Pancreas (tissue), 10 donors: ENCODE measurements at regions not wholly inside any gene's neighbourhood (a gene's known extent, or its start where the extent isn't known, plus 50 kb on each side); places are given as distances from the start of the nearest gene placed in this dataset.

Experiments used
- ATAC-seq, 4 donors: fragments of 200-7000 bp; cut with Tn5 transposase; one replicate each; pipeline versions ENCODE4 v1.8.0 to v1.9.1; 2020; ENCODE audit warnings: mild to moderate bottlenecking in 4 of 4, moderate library complexity in 4 of 4
- DNase-seq, 6 donors: peaks; one replicate each; pipeline ENCODE4 v3.0.0-alpha.2; 2020
- FAIRE-seq: peaks from 2 replicates; lab custom pipeline; 2012; peaks lifted over from hg19 to GRCh38; lab: Jason Lieb, UNC
- H3K27ac ChIP-seq, 4 donors: fragments of 200-600 bp; sonication (generic); 1 replicate in 3 of 4; 2 replicates in 1 of 4; pipeline versions ENCODE4 v1.5.0 to v1.8.0; 2020
- H3K27me3 ChIP-seq, 4 donors: fragments of 200-600 bp; one replicate each; pipeline ENCODE4 v1.8.0; 2021
- H3K36me3 ChIP-seq, 3 donors: fragments of 200-600 bp; sonication (generic) in 1 of 3; one replicate each; pipeline versions ENCODE4 v1.5.0 to v1.8.0; 2020 to 2021
- H3K4me1 ChIP-seq, 3 donors: fragments of 200-600 bp; one replicate each; pipeline ENCODE4 v1.8.0; 2021
- H3K4me3 ChIP-seq, 4 donors: fragments of 200-600 bp; sonication (generic) in 2 of 4; one replicate each; pipeline versions ENCODE4 v1.5.0 to v1.8.0; 2020 to 2021
- H3K9me3 ChIP-seq, 4 donors: fragments of 200-600 bp; one replicate each; pipeline ENCODE4 v1.8.0; 2021
- CTCF ChIP-seq, 4 donors: fragments of 200-600 bp; sonication (generic) in 3 of 4; IDR thresholded peaks; one replicate each; pipeline versions ENCODE4 v1.5.0 to v1.8.0; 2021; ENCODE audit warnings: antibody characterized with exemption in 4 of 4
- WGBS, 2 donors: extraction: QIAGEN DNeasy Blood & Tissue Kit; methylation state at CpG; one replicate each; pipeline ENCODE4 v1.1.7; 2013; 5-methylcytosine and 5-hydroxymethylcytosine counted together
- intact Hi-C, 3 donors: fragments of 100-400 bp; cut with DNase I; formaldehyde crosslinking; loops; one replicate each; pipeline versions ENCODE4 v1.11.1 to v1.14.2; 2022
- donor health status: healthy with polysubstance abuse.
- donor health status: DM: no; HTN: no; CAD: no; lungs with moderate emphysema.
- donor health status: DM: no; HTN: no; CAD: no.
- donor health status: control.
- donor health status: control.
- donor health status: Bipolar disorder and iron deficiency.
- donor health status: DM: yes; HTN: yes; CAD: no.
- donor health status: DM: no; HTN: no; CAD: no.
- donor health status: DM: no; HTN: no; CAD: no.
- donor health status: DM: yes; HTN: yes; CAD: no.

- Histone ChIP-seq H3K36me3 (no peaks in the 10 kb centered on the region), H3K4me1 (no peaks in the 10 kb centered on the region), H3K27ac (no peak overlapping the region), H3K27me3 (no peaks in the 10 kb centered on the region), H3K4me3 (no peak overlapping the region), H3K9me3 (no peaks in the 10 kb centered on the region)
- peak in 2 of 6 donors; percentile 10 to 20 for DNase-seq
- TF ChIP-seq CTCF (IDR thresholded peaks at IDR 0.05): peak in 3 of 4 donors; percentile 42 to 50 (median 47)
- WGBS, 2 donors: 59 to 63% methylated on average over 4 of the region's 4 CpGs
- no peak for ATAC-seq
- no peak for FAIRE-seq
- intact Hi-C loops: no loop called here
Measured at GRCh38 chr4:146095091-146095690, 80.3 kb upstream of the LSM6 start.

GRCh38 chr4:146088690-146089089 lies 86.8 kb upstream of the LSM6 start:
- Histone ChIP-seq H3K36me3 (no peaks in the 10 kb centered on the region), H3K27ac (no peak overlapping the region), H3K4me1 (no peaks in the 10 kb centered on the region), H3K27me3 (no peaks in the 10 kb centered on the region), H3K4me3 (no peak overlapping the region), H3K9me3 (no peaks in the 10 kb centered on the region)
- WGBS, 2 donors: 89 to 97% methylated on average over 2 of the region's 2 CpGs
- ATAC-seq (no peak), FAIRE-seq (no peak), DNase-seq (no peak)
- intact Hi-C loops: no loop called here
- no peak for TF ChIP-seq CTCF (IDR thresholded peaks at IDR 0.05)

- Histone ChIP-seq H3K4me1 (no peaks in the 10 kb centered on the region), H3K4me3 (no peak overlapping the region), H3K36me3 (no peaks in the 10 kb centered on the region), H3K9me3 (no peaks in the 10 kb centered on the region), H3K27ac (no peak overlapping the region), H3K27me3 (no peaks in the 10 kb centered on the region)
- 78 to 82% methylated on average over 5 of the region's 5 CpGs for WGBS, 2 donors
- FAIRE-seq (no peak), ATAC-seq (no peak), DNase-seq (no peak)
- TF ChIP-seq CTCF (IDR thresholded peaks at IDR 0.05): no peak
- intact Hi-C loops: no loop called here
Measured at GRCh38 chr4:146087856-146088255, 87.7 kb upstream of the LSM6 start.

- FAIRE-seq (no peak), ATAC-seq (no peak), DNase-seq (no peak)
- no peak for TF ChIP-seq CTCF (IDR thresholded peaks at IDR 0.05)
- H3K36me3 ChIP-seq: no peaks in the 10 kb centered on the region
- H3K9me3 ChIP-seq: no peaks in the 10 kb centered on the region
- no peak overlapping the region for H3K4me3 ChIP-seq
- no peaks in the 10 kb centered on the region for H3K27me3 ChIP-seq
- H3K4me1 ChIP-seq: no peaks in the 10 kb centered on the region
- intact Hi-C loops: no loop called here
- no peak overlapping the region for H3K27ac ChIP-seq
- WGBS, 2 donors: 77 to 80% methylated on average over 6 of the region's 6 CpGs
Measured at GRCh38 chr4:146076081-146076480, 99.4 kb upstream of the LSM6 start.

- H3K27me3 ChIP-seq: no peaks in the 10 kb centered on the region
- intact Hi-C loops: no loop called here
- FAIRE-seq: no peak
Measured at GRCh38 chr4:146073517-146073916, 102.0 kb upstream of the LSM6 start.

More at GRCh38 chr4:146073517-146073916, 102.0 kb upstream of the LSM6 start:
- TF ChIP-seq CTCF (IDR thresholded peaks at IDR 0.05): no peak
- Histone ChIP-seq H3K36me3 (no peaks in the 10 kb centered on the region), H3K4me3 (no peak overlapping the region), H3K4me1 (no peaks in the 10 kb centered on the region), H3K9me3 (no peaks in the 10 kb centered on the region), H3K27ac (no peak overlapping the region)
- DNase-seq: no peak
- ATAC-seq: no peak
- 51 to 62% methylated on average over 3 of the region's 3 CpGs for WGBS, 2 donors
